Ishikawa (cell line): ENCODE measurements at regions not wholly inside any gene's neighbourhood (a gene's known extent, or its start where the extent isn't known, plus 50 kb on each side); places are given as distances from the start of the nearest gene placed in this dataset.

Experiments used
- CEBPB ChIP-seq: IDR thresholded peaks from 2 replicates; pipeline ENCODE4 v1.6.1; 2012
- CREB1 ChIP-seq: IDR thresholded peaks from 2 replicates; pipeline ENCODE4 v1.6.1; 2012; ENCODE audit warnings: low read depth
- EGR1 ChIP-seq: IDR thresholded peaks from 2 replicates; pipeline ENCODE4 v1.6.1; 2012
- EP300 ChIP-seq: IDR thresholded peaks from 2 replicates; pipeline ENCODE4 v1.6.1; 2012; ENCODE audit warnings: borderline replicate concordance
- NFIC ChIP-seq: IDR thresholded peaks from 2 replicates; pipeline ENCODE4 v1.6.1; 2012
- TAF1 ChIP-seq: IDR thresholded peaks from 2 replicates; pipeline ENCODE4 v1.6.1; 2012; ENCODE audit warnings: low read depth, mild to moderate bottlenecking
- YY1 ChIP-seq: IDR thresholded peaks from 2 replicates; pipeline ENCODE4 v1.6.1; 2012; ENCODE audit warnings: low read depth
- ZBTB7A ChIP-seq: IDR thresholded peaks from 2 replicates; pipeline ENCODE4 v1.6.1; 2012; ENCODE audit warnings: low read depth
- TF ChIP-seq, protein P1 (sequence below): IDR thresholded peaks from 2 replicates; pipeline ENCODE4 v1.6.1; 2012
- TF ChIP-seq, protein P2 (sequence below): IDR thresholded peaks from 2 replicates; pipeline ENCODE4 v1.6.1; 2012
- TF ChIP-seq, protein P3 (sequence below): IDR thresholded peaks from 2 replicates; pipeline ENCODE4 v1.6.1; 2012; ENCODE audit warnings: low read depth, mild to moderate bottlenecking

DNA sequence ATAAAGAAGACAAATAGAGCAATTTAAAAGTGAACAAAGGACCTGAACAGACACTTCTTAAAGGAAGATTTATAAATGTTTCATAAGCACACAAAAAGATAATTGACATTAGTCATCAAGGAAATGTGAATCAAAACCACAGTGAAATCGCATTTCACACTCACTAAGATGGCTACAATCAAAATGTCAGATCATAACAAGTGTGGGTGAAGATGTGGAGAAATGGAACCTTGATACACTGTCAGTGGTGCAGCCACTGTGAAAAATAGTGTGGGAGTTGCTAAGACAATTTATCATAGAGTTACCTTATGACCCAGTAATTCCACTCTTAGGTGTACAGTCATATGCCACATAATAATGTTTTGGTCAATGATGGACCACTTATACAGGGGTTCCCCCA is 54.5 kb upstream of the HTR4 start:
- TF ChIP-seq NFIC (no peak), EP300 (no peak), EGR1 (no peak), TAF1 (no peak), YY1 (no peak), CREB1 (no peak), CEBPB (no peak), ZBTB7A (no peak)
- TF ChIP-seq, protein P1, sequence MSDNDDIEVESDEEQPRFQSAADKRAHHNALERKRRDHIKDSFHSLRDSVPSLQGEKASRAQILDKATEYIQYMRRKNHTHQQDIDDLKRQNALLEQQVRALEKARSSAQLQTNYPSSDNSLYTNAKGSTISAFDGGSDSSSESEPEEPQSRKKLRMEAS, result no peak
- TF ChIP-seq, protein P2, sequence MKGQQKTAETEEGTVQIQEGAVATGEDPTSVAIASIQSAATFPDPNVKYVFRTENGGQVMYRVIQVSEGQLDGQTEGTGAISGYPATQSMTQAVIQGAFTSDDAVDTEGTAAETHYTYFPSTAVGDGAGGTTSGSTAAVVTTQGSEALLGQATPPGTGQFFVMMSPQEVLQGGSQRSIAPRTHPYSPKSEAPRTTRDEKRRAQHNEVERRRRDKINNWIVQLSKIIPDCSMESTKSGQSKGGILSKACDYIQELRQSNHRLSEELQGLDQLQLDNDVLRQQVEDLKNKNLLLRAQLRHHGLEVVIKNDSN, result no peak
- TF ChIP-seq, protein P3, sequence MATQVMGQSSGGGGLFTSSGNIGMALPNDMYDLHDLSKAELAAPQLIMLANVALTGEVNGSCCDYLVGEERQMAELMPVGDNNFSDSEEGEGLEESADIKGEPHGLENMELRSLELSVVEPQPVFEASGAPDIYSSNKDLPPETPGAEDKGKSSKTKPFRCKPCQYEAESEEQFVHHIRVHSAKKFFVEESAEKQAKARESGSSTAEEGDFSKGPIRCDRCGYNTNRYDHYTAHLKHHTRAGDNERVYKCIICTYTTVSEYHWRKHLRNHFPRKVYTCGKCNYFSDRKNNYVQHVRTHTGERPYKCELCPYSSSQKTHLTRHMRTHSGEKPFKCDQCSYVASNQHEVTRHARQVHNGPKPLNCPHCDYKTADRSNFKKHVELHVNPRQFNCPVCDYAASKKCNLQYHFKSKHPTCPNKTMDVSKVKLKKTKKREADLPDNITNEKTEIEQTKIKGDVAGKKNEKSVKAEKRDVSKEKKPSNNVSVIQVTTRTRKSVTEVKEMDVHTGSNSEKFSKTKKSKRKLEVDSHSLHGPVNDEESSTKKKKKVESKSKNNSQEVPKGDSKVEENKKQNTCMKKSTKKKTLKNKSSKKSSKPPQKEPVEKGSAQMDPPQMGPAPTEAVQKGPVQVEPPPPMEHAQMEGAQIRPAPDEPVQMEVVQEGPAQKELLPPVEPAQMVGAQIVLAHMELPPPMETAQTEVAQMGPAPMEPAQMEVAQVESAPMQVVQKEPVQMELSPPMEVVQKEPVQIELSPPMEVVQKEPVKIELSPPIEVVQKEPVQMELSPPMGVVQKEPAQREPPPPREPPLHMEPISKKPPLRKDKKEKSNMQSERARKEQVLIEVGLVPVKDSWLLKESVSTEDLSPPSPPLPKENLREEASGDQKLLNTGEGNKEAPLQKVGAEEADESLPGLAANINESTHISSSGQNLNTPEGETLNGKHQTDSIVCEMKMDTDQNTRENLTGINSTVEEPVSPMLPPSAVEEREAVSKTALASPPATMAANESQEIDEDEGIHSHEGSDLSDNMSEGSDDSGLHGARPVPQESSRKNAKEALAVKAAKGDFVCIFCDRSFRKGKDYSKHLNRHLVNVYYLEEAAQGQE, result no peak
